Spleen (tissue), 11 donors: ENCODE measurements at regions not wholly inside any gene's neighbourhood (a gene's known extent, or its start where the extent isn't known, plus 50 kb on each side); places are given as distances from the start of the nearest gene placed in this dataset.

ENCODE experiments used
- DNase-seq: peaks from one replicate; pipeline ENCODE4 v3.0.0-alpha.2; 2020
- H3K27ac ChIP-seq, 8 donors: fragments of 200-600 bp; sonication (generic) in 7 of 8; 1 replicate in 4 of 8; 2 replicates in 4 of 8; pipeline versions ENCODE4 v1.5.0 to v1.8.0; 2016 to 2021; ENCODE audit warnings: inconsistent platforms in 4 of 8, mild to moderate bottlenecking in 4 of 8, moderate library complexity in 1 of 8
- H3K27me3 ChIP-seq, 7 donors: fragments of 200-600 bp; sonication (generic) in 6 of 7; replicated peaks in 1 of 7; 1 replicate in 4 of 7; 2 replicates in 3 of 7; pipeline versions ENCODE4 v1.5.0 to v1.8.0; 2016 to 2021; ENCODE audit warnings: inconsistent platforms in 3 of 7, mild to moderate bottlenecking in 1 of 7
- H3K36me3 ChIP-seq, 6 donors: fragments of 200-600 bp; sonication (generic) in 5 of 6; 1 replicate in 4 of 6; 2 replicates in 2 of 6; pipeline versions ENCODE4 v1.5.0 to v1.8.0; 2016 to 2021; ENCODE audit warnings: inconsistent platforms in 2 of 6
- H3K4me1 ChIP-seq, 6 donors: fragments of 200-600 bp; sonication (generic) in 5 of 6; 1 replicate in 3 of 6; 2 replicates in 3 of 6; pipeline versions ENCODE4 v1.5.0 to v1.8.0; 2016 to 2021; ENCODE audit warnings: inconsistent platforms in 3 of 6
- H3K4me3 ChIP-seq, 8 donors: fragments of 200-600 bp; sonication (generic) in 7 of 8; 1 replicate in 4 of 8; 2 replicates in 4 of 8; pipeline versions ENCODE4 v1.5.0 to v1.8.0; 2016 to 2021; ENCODE audit warnings: inconsistent platforms in 4 of 8, mild to moderate bottlenecking in 4 of 8, moderate library complexity in 2 of 8
- H3K9me3 ChIP-seq, 8 donors: fragments of 200-600 bp; sonication (generic) in 7 of 8; 1 replicate in 4 of 8; 2 replicates in 4 of 8; pipeline versions ENCODE4 v1.5.0 to v1.8.0; 2016 to 2021; ENCODE audit warnings: inconsistent platforms in 4 of 8
- CTCF ChIP-seq, 11 experiments: fragments of 200-600 bp in 7 of 11; fragments of 450-650 bp in 4 of 11; sonication (generic) in 4 of 11; IDR thresholded peaks in 8 of 11; conservative IDR thresholded peaks in 3 of 11; 1 replicate in 7 of 11; 2 replicates in 4 of 11; pipeline versions ENCODE4 v1.4.0 to v1.8.0; 2016 to 2021; ENCODE audit warnings: antibody characterized with exemption in 11 of 11, inconsistent platforms in 4 of 11, mild to moderate bottlenecking in 1 of 11
- POLR2A ChIP-seq, 3 donors: fragments of 450-650 bp; IDR thresholded peaks; one replicate each; pipeline ENCODE4 v1.5.1; 2017; ENCODE audit warnings: antibody characterized with exemption in 3 of 3, mild to moderate bottlenecking in 1 of 3
- POLR2AphosphoS5 ChIP-seq, 3 donors: sonication (generic); formaldehyde crosslinking; IDR thresholded peaks; one replicate each; pipeline ENCODE4 v1.5.1; 2017; ENCODE audit warnings: antibody characterized with exemption in 3 of 3
- WGBS, 5 donors: extraction: QIAGEN DNeasy Blood & Tissue Kit in 3 of 5; methylation state at CpG; one replicate each; pipeline versions ENCODE4 v1.1.5 to v1.1.7; 2013 to 2018; 5-methylcytosine and 5-hydroxymethylcytosine counted together
- intact Hi-C: fragments of 100-400 bp; cut with DNase I; formaldehyde crosslinking; loops from one replicate; pipeline ENCODE4 v1.15.0; 2023; ENCODE audit warnings: low total_unique reads
- donor health status: healthy with polysubstance abuse.
- donor health status: DM: no; HTN: no; CAD: no; lungs with moderate emphysema.
- donor health status: DM: no; HTN: no; CAD: no.
- donor health status: Bipolar disorder and iron deficiency.
- donor health status: healthy.
- donor health status: DM: no; HTN: no; CAD: no.
- donor health status: DM: yes; HTN: yes; CAD: no.

- DNase-seq: no peak
- H3K27me3 ChIP-seq: no peaks in the 10 kb centered on the region
- WGBS, 5 donors: 90 to 98% (median 94%) methylated on average over 1 of the region's 1 CpG
- H3K9me3 ChIP-seq: no peaks in the 10 kb centered on the region
- intact Hi-C loops: no loop called here
- H3K4me1 ChIP-seq: peaks cover 0 to 4% (median 0%) of the 10 kb centered on the region in 6 donors
- H3K36me3 ChIP-seq: no peaks in the 10 kb centered on the region
- TF ChIP-seq CTCF (IDR thresholded peaks at IDR 0.05 in 8 of 11, conservative IDR thresholded peaks at IDR 0.05 in 3 of 11) (no peak), POLR2AphosphoS5 (IDR thresholded peaks at IDR 0.05) (no peak), POLR2A (IDR thresholded peaks at IDR 0.05) (no peak)
- H3K4me3 ChIP-seq: no peak overlapping the region
- no peak overlapping the region for H3K27ac ChIP-seq
These were observed 198.7 kb downstream of the AHR start for GRCh38 chr7:17497136-17497535.

- Histone ChIP-seq H3K27ac (no peak overlapping the region), H3K9me3 (no peaks in the 10 kb centered on the region), H3K4me3 (no peak overlapping the region), H3K27me3 (no peaks in the 10 kb centered on the region), H3K36me3 (no peaks in the 10 kb centered on the region), H3K4me1 (peaks cover 0 to 5% (median 0%) of the 10 kb centered on the region in 6 donors)
- intact Hi-C loops: no loop called here
- 76 to 88% (median 81%) methylated on average over 5 of the region's 5 CpGs for WGBS, 5 donors
- DNase-seq: no peak
- no peak for TF ChIP-seq CTCF (IDR thresholded peaks at IDR 0.05 in 8 of 11, conservative IDR thresholded peaks at IDR 0.05 in 3 of 11)
- TF ChIP-seq POLR2A (IDR thresholded peaks at IDR 0.05): no peak
- no peak for TF ChIP-seq POLR2AphosphoS5 (IDR thresholded peaks at IDR 0.05)
These were observed 199.2 kb downstream of the AHR start for GRCh38 chr7:17497549-17498167.

GRCh38 chr7:17498230-17498629, 199.8 kb downstream of the AHR start:
- Histone ChIP-seq H3K4me1 (peaks cover 0 to 5% (median 0%) of the 10 kb centered on the region in 6 donors), H3K4me3 (no peak overlapping the region), H3K36me3 (no peaks in the 10 kb centered on the region), H3K27me3 (no peaks in the 10 kb centered on the region), H3K9me3 (no peaks in the 10 kb centered on the region), H3K27ac (no peak overlapping the region)
- intact Hi-C loops: no loop called here
- TF ChIP-seq POLR2AphosphoS5 (IDR thresholded peaks at IDR 0.05) (no peak), POLR2A (IDR thresholded peaks at IDR 0.05) (no peak), CTCF (IDR thresholded peaks at IDR 0.05 in 8 of 11, conservative IDR thresholded peaks at IDR 0.05 in 3 of 11) (no peak)
- DNase-seq: no peak
- 92 to 97% (median 94%) methylated on average over 4 of the region's 4 CpGs for WGBS, 5 donors

GRCh38 chr7:17500736-17501135, 202.3 kb downstream of the AHR start:
- TF ChIP-seq CTCF (IDR thresholded peaks at IDR 0.05 in 8 of 11, conservative IDR thresholded peaks at IDR 0.05 in 3 of 11) (no peak), POLR2A (IDR thresholded peaks at IDR 0.05) (no peak), POLR2AphosphoS5 (IDR thresholded peaks at IDR 0.05) (no peak)
- Histone ChIP-seq H3K4me3 (no peak overlapping the region), H3K9me3 (no peaks in the 10 kb centered on the region), H3K27ac (no peak overlapping the region), H3K27me3 (no peaks in the 10 kb centered on the region), H3K36me3 (no peaks in the 10 kb centered on the region), H3K4me1 (peaks cover 0 to 5% (median 0%) of the 10 kb centered on the region in 6 donors)
- intact Hi-C loops: no loop called here
- DNase-seq: no peak
